ENCODE measurements at regions not wholly inside any gene's neighbourhood (a gene's known extent, or its start where the extent isn't known, plus 50 kb on each side); places are given as distances from the start of the nearest gene placed in this dataset.

DNA sequence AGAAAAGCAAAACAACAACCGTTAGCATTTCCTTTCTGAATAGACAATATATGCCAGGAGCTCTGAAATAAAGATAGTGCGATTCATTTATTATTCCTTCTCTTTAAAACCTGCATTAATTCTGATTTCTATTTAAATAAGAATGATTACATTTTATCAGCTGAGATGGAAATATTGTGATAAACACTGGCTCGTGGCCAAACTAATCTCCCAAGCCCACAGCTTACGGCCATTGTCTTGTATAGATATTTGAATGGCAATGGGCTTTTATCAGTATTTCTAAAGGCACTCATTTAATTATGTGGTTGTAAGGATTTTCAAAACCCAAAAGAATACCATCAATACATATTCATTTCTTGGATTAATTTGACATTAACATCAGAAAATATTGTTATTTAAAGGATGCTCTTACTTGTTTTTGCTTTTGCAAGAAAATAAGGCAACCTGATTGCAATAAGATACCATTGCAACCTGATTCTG lies 123.7 kb upstream of the IRX5 start:
- TF ChIP-seq, protein P1, sequence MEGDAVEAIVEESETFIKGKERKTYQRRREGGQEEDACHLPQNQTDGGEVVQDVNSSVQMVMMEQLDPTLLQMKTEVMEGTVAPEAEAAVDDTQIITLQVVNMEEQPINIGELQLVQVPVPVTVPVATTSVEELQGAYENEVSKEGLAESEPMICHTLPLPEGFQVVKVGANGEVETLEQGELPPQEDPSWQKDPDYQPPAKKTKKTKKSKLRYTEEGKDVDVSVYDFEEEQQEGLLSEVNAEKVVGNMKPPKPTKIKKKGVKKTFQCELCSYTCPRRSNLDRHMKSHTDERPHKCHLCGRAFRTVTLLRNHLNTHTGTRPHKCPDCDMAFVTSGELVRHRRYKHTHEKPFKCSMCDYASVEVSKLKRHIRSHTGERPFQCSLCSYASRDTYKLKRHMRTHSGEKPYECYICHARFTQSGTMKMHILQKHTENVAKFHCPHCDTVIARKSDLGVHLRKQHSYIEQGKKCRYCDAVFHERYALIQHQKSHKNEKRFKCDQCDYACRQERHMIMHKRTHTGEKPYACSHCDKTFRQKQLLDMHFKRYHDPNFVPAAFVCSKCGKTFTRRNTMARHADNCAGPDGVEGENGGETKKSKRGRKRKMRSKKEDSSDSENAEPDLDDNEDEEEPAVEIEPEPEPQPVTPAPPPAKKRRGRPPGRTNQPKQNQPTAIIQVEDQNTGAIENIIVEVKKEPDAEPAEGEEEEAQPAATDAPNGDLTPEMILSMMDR (IDR thresholded peaks at IDR 0.05; ENCODE audit: poor library complexity, severe bottlenecking), result no peak
- TF ChIP-seq SMC3 (conservative IDR thresholded peaks at IDR 0.05; ENCODE audit: poor library complexity) (no peak), TAF1 (IDR thresholded peaks at IDR 0.05; ENCODE audit: low read depth) (no peak)
